BE2C (cell line): ENCODE measurements at regions not wholly inside any gene's neighbourhood (a gene's known extent, or its start where the extent isn't known, plus 50 kb on each side); places are given as distances from the start of the nearest gene placed in this dataset.

Experiments used
- DNase-seq: peaks from one replicate; pipeline ENCODE4 v3.0.0-alpha.2; 2020
- H3K27me3 ChIP-seq: fragments of 250-450 bp; sonication (Bioruptor Pico); 2 replicates; pipeline ENCODE4 v1.5.1; 2020; ENCODE audit warnings: mild to moderate bottlenecking
- H3K36me3 ChIP-seq: fragments of 250-450 bp; sonication (Bioruptor Pico); 2 replicates; pipeline ENCODE4 v1.5.1; 2020; ENCODE audit warnings: mild to moderate bottlenecking
- H3K4me1 ChIP-seq: fragments of 250-450 bp; sonication (Bioruptor Pico); 2 replicates; pipeline ENCODE4 v1.5.1; 2020
- H3K4me3 ChIP-seq: 2 replicates; pipeline ENCODE4 v1.5.1; 2011; ENCODE audit warnings: low read depth, low read length
- H3K9me3 ChIP-seq: fragments of 250-450 bp; sonication (Bioruptor Pico); 2 replicates; pipeline ENCODE4 v1.5.1; 2020
- CTCF ChIP-seq: IDR thresholded peaks from 2 replicates; pipeline ENCODE4 v1.5.1; 2012; ENCODE audit warnings: mild to moderate bottlenecking, low read depth, low read length

- H3K4me3 ChIP-seq = no peak overlapping the region
- H3K36me3 ChIP-seq = no peaks in the 10 kb centered on the region
- peak; percentile 36 for TF ChIP-seq CTCF
- DNase-seq = peak; percentile 14
- H3K9me3 ChIP-seq = no peaks in the 10 kb centered on the region
- H3K4me1 ChIP-seq = no peaks in the 10 kb centered on the region; the same call in 1 of the 2 replicates
- H3K27me3 ChIP-seq = no peaks in the 10 kb centered on the region
These were observed 79.7 kb upstream of the CARD18 start for GRCh38 chr11:105219269-105219668.

GRCh38 chr11:105215528-105215927 is 76.0 kb upstream of the CARD18 start:
- Histone ChIP-seq H3K36me3 (no peaks in the 10 kb centered on the region), H3K4me3 (no peak overlapping the region), H3K4me1 (no peaks in the 10 kb centered on the region), H3K27me3 (no peaks in the 10 kb centered on the region), H3K9me3 (no peaks in the 10 kb centered on the region)
- no peak for TF ChIP-seq CTCF
- no peak for DNase-seq

- DNase-seq = no peak
- H3K9me3 ChIP-seq = no peaks in the 10 kb centered on the region
- H3K4me3 ChIP-seq = no peak overlapping the region
- no peaks in the 10 kb centered on the region for H3K27me3 ChIP-seq
- H3K36me3 ChIP-seq = no peaks in the 10 kb centered on the region
- no peaks in the 10 kb centered on the region for H3K4me1 ChIP-seq
- TF ChIP-seq CTCF = no peak
These were observed 72.4 kb upstream of the CARD18 start for GRCh38 chr11:105211806-105212554.

GRCh38 chr11:105208019-105208418 is 68.5 kb upstream of the CARD18 start:
- Histone ChIP-seq H3K4me3 (no peak overlapping the region), H3K27me3 (no peaks in the 10 kb centered on the region), H3K36me3 (no peaks in the 10 kb centered on the region), H3K9me3 (no peaks in the 10 kb centered on the region), H3K4me1 (no peaks in the 10 kb centered on the region)
- TF ChIP-seq CTCF = no peak
- no peak for DNase-seq

- no peaks in the 10 kb centered on the region for H3K27me3 ChIP-seq
- no peaks in the 10 kb centered on the region for H3K4me1 ChIP-seq
- no peak for TF ChIP-seq CTCF
- H3K9me3 ChIP-seq = no peaks in the 10 kb centered on the region
- H3K4me3 ChIP-seq = no peak overlapping the region
- no peaks in the 10 kb centered on the region for H3K36me3 ChIP-seq
- DNase-seq = no peak
These were observed 67.1 kb upstream of the CARD18 start for GRCh38 chr11:105206633-105207032.

- Histone ChIP-seq H3K27me3 (no peaks in the 10 kb centered on the region), H3K9me3 (no peaks in the 10 kb centered on the region), H3K36me3 (no peaks in the 10 kb centered on the region), H3K4me3 (no peak overlapping the region), H3K4me1 (no peaks in the 10 kb centered on the region)
- no peak for TF ChIP-seq CTCF
- no peak for DNase-seq
These were observed 65.1 kb upstream of the CARD18 start for GRCh38 chr11:105204636-105205035.
